ENCODE measurements at regions not wholly inside any gene's neighbourhood (a gene's known extent, or its start where the extent isn't known, plus 50 kb on each side); places are given as distances from the start of the nearest gene placed in this dataset.
"Not testable (repeated sequence)": the region's sequence is repeated elsewhere in the genome, so short reads cannot be mapped to it uniquely, and the experiment has no call there.

- DNase-seq (no peak), ATAC-seq (replicated peaks) (no peak)
- peaks cover 6 to 21% of the 10 kb centered on the region in 2 donors for H3K27me3 Mint-ChIP-seq
- no peak overlapping the region for H3K4me3 Mint-ChIP-seq
- peaks cover 0 to 2% of the 10 kb centered on the region in 2 donors for H3K9me3 Mint-ChIP-seq
- no peaks in the 10 kb centered on the region for H3K36me3 Mint-ChIP-seq
- H3K4me1 Mint-ChIP-seq, result peaks cover 0 to 4% of the 10 kb centered on the region in 2 donors
- H3K27ac Mint-ChIP-seq, result no peak overlapping the region
Measured at GRCh38 chr2:176793792-176794191, 418.8 kb upstream of the HNRNPA3 start.

GRCh38 chr2:176794392-176794791 lies 418.2 kb upstream of the HNRNPA3 start:
- peaks cover 0 to 4% of the 10 kb centered on the region in 2 donors for H3K4me1 Mint-ChIP-seq
- H3K36me3 Mint-ChIP-seq, result no peaks in the 10 kb centered on the region
- DNase-seq (no peak), ATAC-seq (replicated peaks) (peak; percentile 34 to 42)
- peaks cover 6 to 21% of the 10 kb centered on the region in 2 donors for H3K27me3 Mint-ChIP-seq
- H3K27ac Mint-ChIP-seq, result no peak overlapping the region
- peaks cover 0 to 2% of the 10 kb centered on the region in 2 donors for H3K9me3 Mint-ChIP-seq
- H3K4me3 Mint-ChIP-seq, result no peak overlapping the region

DNA sequence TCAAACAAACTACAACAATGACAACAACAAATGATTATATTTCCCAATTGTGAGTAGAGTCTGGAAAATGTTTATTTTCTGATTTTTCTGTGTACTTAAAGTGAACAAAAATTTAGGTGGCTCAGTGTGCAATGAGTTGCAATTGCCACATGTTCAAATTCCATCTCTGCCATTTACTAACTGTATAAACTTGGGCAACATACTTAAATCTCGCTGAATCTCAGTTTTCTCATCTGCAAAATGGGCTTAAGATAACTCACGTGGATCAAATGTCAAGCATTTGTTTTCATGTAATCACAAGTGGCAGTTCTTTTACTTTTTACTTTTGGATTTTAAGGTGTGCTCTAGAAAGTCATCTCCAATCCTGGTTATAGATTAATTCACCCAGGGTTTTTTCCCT lies 416.8 kb upstream of the HNRNPA3 start:
- Mint-ChIP-seq H3K4me1 (peaks cover 0 to 4% of the 10 kb centered on the region in 2 donors), H3K9me3 (peaks cover 0 to 2% of the 10 kb centered on the region in 2 donors), H3K27me3 (peaks cover 6 to 15% of the 10 kb centered on the region in 2 donors), H3K4me3 (no peak overlapping the region), H3K27ac (no peak overlapping the region), H3K36me3 (no peaks in the 10 kb centered on the region)
- DNase-seq, result no peak
- no peak for ATAC-seq (replicated peaks)

- H3K4me3 Mint-ChIP-seq; H3K27me3 Mint-ChIP-seq; H3K36me3 Mint-ChIP-seq; H3K9me3 Mint-ChIP-seq; H3K4me1 Mint-ChIP-seq; DNase-seq; ATAC-seq (replicated peaks); H3K27ac Mint-ChIP-seq: not testable (repeated sequence)
Measured at GRCh38 chr2:176796677-176797076, 415.9 kb upstream of the HNRNPA3 start.

- no peaks in the 10 kb centered on the region for H3K9me3 Mint-ChIP-seq
- no peak overlapping the region for H3K4me3 Mint-ChIP-seq
- no peak for ATAC-seq (replicated peaks)
- no peak for DNase-seq
- no peak overlapping the region for H3K27ac Mint-ChIP-seq
- H3K27me3 Mint-ChIP-seq, result no peaks in the 10 kb centered on the region
- no peaks in the 10 kb centered on the region for H3K4me1 Mint-ChIP-seq
- no peaks in the 10 kb centered on the region for H3K36me3 Mint-ChIP-seq
Measured at GRCh38 chr2:176804392-176804791, 408.2 kb upstream of the HNRNPA3 start.

- no peaks in the 10 kb centered on the region for H3K9me3 Mint-ChIP-seq
- H3K4me1 Mint-ChIP-seq, result no peaks in the 10 kb centered on the region
- DNase-seq (no peak), ATAC-seq (replicated peaks) (no peak)
- no peaks in the 10 kb centered on the region for H3K36me3 Mint-ChIP-seq
- H3K27me3 Mint-ChIP-seq, result no peaks in the 10 kb centered on the region
- no peak overlapping the region for H3K4me3 Mint-ChIP-seq
- no peak overlapping the region for H3K27ac Mint-ChIP-seq
Measured at GRCh38 chr2:176805345-176805744, 407.2 kb upstream of the HNRNPA3 start.

DNA sequence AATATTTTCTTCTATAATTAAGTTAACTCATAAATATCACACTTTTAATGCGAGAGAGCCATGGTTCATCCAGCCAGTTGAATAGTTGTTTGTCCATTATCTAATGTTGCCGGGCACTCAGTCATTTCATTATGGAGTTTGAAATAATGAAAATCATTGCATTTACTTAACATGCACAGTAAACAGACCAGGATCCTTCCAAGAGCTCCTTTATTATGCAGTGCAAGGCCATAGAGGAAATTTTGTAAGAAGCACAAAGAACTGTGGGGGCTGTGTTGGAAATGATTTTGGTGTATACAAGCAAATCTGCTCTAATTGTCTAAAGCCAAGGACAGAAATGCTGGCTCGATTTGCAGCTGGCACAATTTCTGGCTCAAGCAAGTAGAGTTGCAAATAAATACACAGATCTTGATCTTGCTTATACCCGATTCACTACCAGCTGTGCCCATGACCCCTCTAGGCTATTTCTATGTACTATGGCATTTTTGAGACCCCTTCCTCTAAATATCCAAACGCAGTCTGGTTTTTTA lies 400.3 kb upstream of the HNRNPA3 start:
- H3K9me3 Mint-ChIP-seq, result no peaks in the 10 kb centered on the region
- peaks cover 0 to 2% of the 10 kb centered on the region in 2 donors for H3K4me1 Mint-ChIP-seq
- H3K36me3 Mint-ChIP-seq, result no peaks in the 10 kb centered on the region
- peaks cover 8 to 10% of the 10 kb centered on the region in 2 donors for H3K27me3 Mint-ChIP-seq
- no peak for ATAC-seq (replicated peaks)
- no peak overlapping the region for H3K27ac Mint-ChIP-seq
- no peak overlapping the region for H3K4me3 Mint-ChIP-seq
- no peak for DNase-seq

DNA sequence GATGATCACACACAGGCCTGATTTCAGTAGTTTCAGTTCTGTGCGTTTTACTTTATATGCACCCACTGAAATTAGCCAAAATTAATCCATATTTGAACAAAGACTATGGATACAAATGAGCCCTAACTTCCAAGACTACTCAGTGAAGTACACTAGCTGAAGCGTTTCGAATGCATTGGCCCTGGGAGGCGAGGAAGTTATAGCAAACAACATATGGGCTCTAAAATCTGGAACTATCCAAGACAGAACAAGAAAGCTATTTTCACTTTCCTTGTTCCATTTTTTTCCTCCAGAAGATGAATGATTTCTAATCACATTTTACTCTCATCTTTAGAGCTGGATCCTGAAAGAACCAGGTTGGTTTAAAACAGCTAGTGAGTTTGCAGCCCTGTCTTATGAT lies 399.4 kb upstream of the HNRNPA3 start:
- Mint-ChIP-seq H3K4me3 (no peak overlapping the region), H3K4me1 (peaks cover 0 to 2% of the 10 kb centered on the region in 2 donors), H3K27me3 (peaks cover 9 to 10% of the 10 kb centered on the region in 2 donors), H3K36me3 (no peaks in the 10 kb centered on the region), H3K9me3 (no peaks in the 10 kb centered on the region), H3K27ac (no peak overlapping the region)
- ATAC-seq (replicated peaks) (no peak), DNase-seq (no peak)

GRCh38 chr2:176813621-176814049 lies 399.0 kb upstream of the HNRNPA3 start:
- no peak for DNase-seq
- no peak overlapping the region for H3K27ac Mint-ChIP-seq
- peaks cover 0 to 2% of the 10 kb centered on the region in 2 donors for H3K4me1 Mint-ChIP-seq
- H3K9me3 Mint-ChIP-seq, result no peaks in the 10 kb centered on the region
- no peaks in the 10 kb centered on the region for H3K36me3 Mint-ChIP-seq
- ATAC-seq (replicated peaks), result no peak
- H3K4me3 Mint-ChIP-seq, result no peak overlapping the region
- H3K27me3 Mint-ChIP-seq, result peaks cover 10 to 13% of the 10 kb centered on the region in 2 donors

- Mint-ChIP-seq H3K4me3 (no peak overlapping the region), H3K36me3 (no peaks in the 10 kb centered on the region), H3K9me3 (no peaks in the 10 kb centered on the region), H3K27me3 (peaks cover 13% of the 10 kb centered on the region in 2 donors), H3K27ac (no peak overlapping the region), H3K4me1 (peaks cover 0 to 2% of the 10 kb centered on the region in 2 donors)
- ATAC-seq (replicated peaks), result no peak
- DNase-seq, result no peak
Measured at GRCh38 chr2:176814274-176814673, 398.3 kb upstream of the HNRNPA3 start.

GRCh38 chr2:176814740-176815367 lies 397.7 kb upstream of the HNRNPA3 start:
- Mint-ChIP-seq H3K27ac (no peak overlapping the region), H3K4me1 (peaks cover 0 to 2% of the 10 kb centered on the region in 2 donors), H3K27me3 (peaks cover 13 to 17% of the 10 kb centered on the region in 2 donors), H3K4me3 (no peak overlapping the region), H3K36me3 (no peaks in the 10 kb centered on the region), H3K9me3 (no peaks in the 10 kb centered on the region)
- DNase-seq, result no peak
- ATAC-seq (replicated peaks), result peak in 1 of 2 donors; percentile 42

- ATAC-seq (replicated peaks) (no peak), DNase-seq (no peak)
- H3K9me3 Mint-ChIP-seq, result no peaks in the 10 kb centered on the region
- peaks cover 13 to 22% of the 10 kb centered on the region in 2 donors for H3K27me3 Mint-ChIP-seq
- no peak overlapping the region for H3K4me3 Mint-ChIP-seq
- H3K27ac Mint-ChIP-seq, result no peak overlapping the region
- H3K36me3 Mint-ChIP-seq, result no peaks in the 10 kb centered on the region
- H3K4me1 Mint-ChIP-seq, result peaks cover 0 to 2% of the 10 kb centered on the region in 2 donors
Measured at GRCh38 chr2:176817061-176817565, 395.5 kb upstream of the HNRNPA3 start.

DNA sequence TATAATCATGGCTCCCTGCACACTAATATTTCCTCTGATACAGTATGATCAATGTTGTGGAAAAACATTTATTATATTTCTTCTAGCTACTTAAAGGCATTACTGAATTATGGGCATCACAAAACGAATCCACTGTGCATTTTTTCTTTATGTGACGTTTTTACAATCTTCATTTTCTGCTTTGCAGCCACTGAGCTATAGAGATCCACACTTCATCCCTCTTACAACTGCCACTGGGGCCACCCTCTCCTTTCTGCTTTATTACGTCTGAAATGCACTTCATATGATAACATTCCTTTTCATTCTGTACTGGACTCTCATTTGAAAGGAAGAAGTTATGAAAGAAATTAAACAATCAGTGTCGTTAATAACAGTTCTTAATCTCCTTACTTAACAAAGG lies 394.5 kb upstream of the HNRNPA3 start:
- no peaks in the 10 kb centered on the region for H3K9me3 Mint-ChIP-seq
- H3K36me3 Mint-ChIP-seq, result no peaks in the 10 kb centered on the region
- H3K4me1 Mint-ChIP-seq, result peaks cover 0 to 2% of the 10 kb centered on the region in 2 donors
- DNase-seq (no peak), ATAC-seq (replicated peaks) (no peak)
- H3K27ac Mint-ChIP-seq, result no peak overlapping the region
- H3K4me3 Mint-ChIP-seq, result no peak overlapping the region
- peaks cover 13 to 24% of the 10 kb centered on the region in 2 donors for H3K27me3 Mint-ChIP-seq

GRCh38 chr2:176818617-176819016 lies 394.0 kb upstream of the HNRNPA3 start:
- no peaks in the 10 kb centered on the region for H3K9me3 Mint-ChIP-seq
- no peak overlapping the region for H3K4me3 Mint-ChIP-seq
- DNase-seq, result no peak
- H3K4me1 Mint-ChIP-seq, result peaks cover 0 to 2% of the 10 kb centered on the region in 2 donors
- no peak for ATAC-seq (replicated peaks)
- no peak overlapping the region for H3K27ac Mint-ChIP-seq
- H3K27me3 Mint-ChIP-seq, result peaks cover 13 to 24% of the 10 kb centered on the region in 2 donors
- no peaks in the 10 kb centered on the region for H3K36me3 Mint-ChIP-seq

DNA sequence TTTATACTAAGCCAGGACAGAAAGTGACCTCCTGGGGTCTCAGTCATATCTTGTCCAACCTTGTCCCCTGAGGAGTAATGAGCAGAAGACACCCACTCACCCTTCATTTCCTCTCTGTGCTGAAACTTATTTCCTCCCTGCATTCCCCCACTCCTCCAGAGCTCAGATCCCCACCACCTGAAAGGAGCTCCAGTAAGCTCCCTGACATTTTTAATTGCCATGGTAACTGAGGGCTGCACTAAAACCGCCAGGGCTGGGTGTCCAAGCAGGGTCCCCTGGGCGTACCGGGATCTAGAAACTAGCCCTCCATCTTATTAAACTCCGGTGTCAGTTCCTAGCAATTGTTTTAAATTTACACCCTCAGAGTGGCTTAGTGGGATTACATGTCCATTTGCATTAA lies 393.3 kb upstream of the HNRNPA3 start:
- ATAC-seq (replicated peaks) (no peak), DNase-seq (no peak)
- H3K36me3 Mint-ChIP-seq, result no peaks in the 10 kb centered on the region
- no peak overlapping the region for H3K27ac Mint-ChIP-seq
- H3K9me3 Mint-ChIP-seq, result no peaks in the 10 kb centered on the region
- no peak overlapping the region for H3K4me3 Mint-ChIP-seq
- H3K27me3 Mint-ChIP-seq, result peaks cover 13 to 24% of the 10 kb centered on the region in 2 donors
- peaks cover 0 to 2% of the 10 kb centered on the region in 2 donors for H3K4me1 Mint-ChIP-seq
